Skeletal muscle tissue (tissue), 3 donors: ENCODE measurements at regions not wholly inside any gene's neighbourhood (a gene's known extent, or its start where the extent isn't known, plus 50 kb on each side); places are given as distances from the start of the nearest gene placed in this dataset.

Experiments used
- H3K27ac ChIP-seq: one replicate; pipeline ENCODE4 v1.7.0; 2013; ENCODE audit warnings: mild to moderate bottlenecking, low read depth, low read length, inconsistent platforms
- H3K27me3 ChIP-seq, 3 donors: one replicate each; pipeline ENCODE4 v1.7.0; 2013; ENCODE audit warnings: low read length in 3 of 3; ENCODE audit not compliant: control insufficient read depth in 3 of 3, insufficient read depth in 3 of 3
- H3K36me3 ChIP-seq, 3 donors: one replicate each; pipeline ENCODE4 v1.7.0; 2013; ENCODE audit warnings: low read length in 3 of 3; ENCODE audit not compliant: control insufficient read depth in 3 of 3, insufficient read depth in 3 of 3
- H3K4me1 ChIP-seq, 3 donors: one replicate each; pipeline ENCODE4 v1.7.0; 2013; ENCODE audit warnings: low read length in 3 of 3, mild to moderate bottlenecking in 3 of 3; ENCODE audit not compliant: control insufficient read depth in 3 of 3, insufficient read depth in 3 of 3
- H3K4me3 ChIP-seq, 3 donors: one replicate each; pipeline ENCODE4 v1.7.0; 2013; ENCODE audit warnings: low read length in 3 of 3
- H3K9ac ChIP-seq, 3 donors: one replicate each; pipeline ENCODE4 v1.7.0; 2013; ENCODE audit warnings: low read length in 3 of 3, mild to moderate bottlenecking in 3 of 3, moderate library complexity in 2 of 3, low read depth in 1 of 3
- H3K9me3 ChIP-seq, 3 donors: one replicate each; pipeline ENCODE4 v1.7.0; 2013; ENCODE audit warnings: low read length in 3 of 3; ENCODE audit not compliant: control insufficient read depth in 3 of 3
- donor health status: Osteomylitis.

GRCh38 chr2:12971581-12972365 is 255.0 kb downstream of the TRIB2 start:
- Histone ChIP-seq H3K9ac (no peak overlapping the region), H3K36me3 (no peaks in the 10 kb centered on the region), H3K4me1 (no peaks in the 10 kb centered on the region), H3K27me3 (no peaks in the 10 kb centered on the region), H3K4me3 (no peak overlapping the region), H3K27ac (no peak overlapping the region), H3K9me3 (no peaks in the 10 kb centered on the region)

DNA sequence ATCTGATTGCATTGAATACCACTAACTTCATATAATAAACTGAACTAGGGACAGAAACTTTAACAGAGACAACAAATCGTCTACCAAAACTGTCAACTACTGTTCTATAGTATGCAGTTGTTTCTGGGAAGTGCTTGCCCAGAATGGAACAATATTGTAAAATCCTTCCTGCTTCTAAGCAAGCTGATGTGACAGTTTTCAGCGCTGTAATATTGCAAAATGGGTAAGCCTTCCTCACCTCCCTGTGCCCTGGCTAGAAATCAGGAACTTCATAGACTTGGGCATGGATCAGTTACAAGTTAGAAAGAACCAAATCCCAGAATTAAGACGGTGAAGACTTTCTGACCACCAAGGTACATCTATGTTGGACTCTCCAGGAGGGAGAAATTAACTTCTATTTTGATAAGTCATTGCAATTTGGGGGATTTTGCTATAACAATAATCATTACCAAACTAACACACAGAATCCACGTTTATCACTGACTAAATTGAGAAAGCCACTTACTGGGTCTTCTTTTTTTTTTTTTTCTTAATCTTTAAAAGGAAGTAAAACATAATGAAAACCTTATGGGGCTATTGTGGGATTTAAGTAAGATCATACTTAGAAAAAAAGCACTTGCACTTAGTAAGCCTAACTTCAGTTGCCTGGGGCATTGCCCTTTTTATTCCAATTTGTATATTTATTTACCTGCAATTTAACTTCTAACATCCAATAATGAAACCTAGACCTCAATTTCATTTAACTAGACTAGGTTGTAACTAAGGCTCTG is 261.5 kb downstream of the TRIB2 start:
- Histone ChIP-seq H3K27ac (no peak overlapping the region), H3K4me1 (no peaks in the 10 kb centered on the region), H3K9ac (no peak overlapping the region), H3K9me3 (no peaks in the 10 kb centered on the region), H3K4me3 (no peak overlapping the region), H3K27me3 (no peaks in the 10 kb centered on the region), H3K36me3 (no peaks in the 10 kb centered on the region)

DNA sequence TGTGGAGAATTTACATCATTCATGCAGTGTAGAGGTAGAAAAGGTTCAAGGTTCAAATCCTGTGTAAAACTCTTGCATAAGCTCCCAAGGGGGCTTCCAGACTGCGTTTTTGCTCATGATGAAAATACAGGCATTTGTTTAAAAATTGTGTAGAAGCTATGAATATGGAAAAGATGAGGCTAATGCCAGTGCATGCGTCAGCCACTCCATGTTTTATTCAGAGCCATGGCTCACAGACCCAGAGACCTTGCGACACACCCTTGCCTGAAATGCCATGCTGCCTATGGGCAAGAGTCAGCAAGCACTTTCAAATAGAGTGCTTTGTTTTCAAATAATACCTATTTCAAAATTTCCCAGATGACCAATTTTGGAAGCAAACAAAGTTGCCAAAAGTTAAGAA is 262.3 kb downstream of the TRIB2 start:
- H3K4me1 ChIP-seq, result no peaks in the 10 kb centered on the region
- no peaks in the 10 kb centered on the region for H3K36me3 ChIP-seq
- no peak overlapping the region for H3K27ac ChIP-seq
- H3K27me3 ChIP-seq, result no peaks in the 10 kb centered on the region
- no peak overlapping the region for H3K4me3 ChIP-seq
- no peak overlapping the region for H3K9ac ChIP-seq
- no peaks in the 10 kb centered on the region for H3K9me3 ChIP-seq

GRCh38 chr2:12980817-12981216 is 264.1 kb downstream of the TRIB2 start:
- no peaks in the 10 kb centered on the region for H3K9me3 ChIP-seq
- no peaks in the 10 kb centered on the region for H3K36me3 ChIP-seq
- no peak overlapping the region for H3K27ac ChIP-seq
- H3K4me3 ChIP-seq, result no peak overlapping the region
- H3K27me3 ChIP-seq, result no peaks in the 10 kb centered on the region
- no peaks in the 10 kb centered on the region for H3K4me1 ChIP-seq
- no peak overlapping the region for H3K9ac ChIP-seq

- no peak overlapping the region for H3K9ac ChIP-seq
- H3K4me1 ChIP-seq, result no peaks in the 10 kb centered on the region
- H3K4me3 ChIP-seq, result no peak overlapping the region
- no peak overlapping the region for H3K27ac ChIP-seq
- H3K9me3 ChIP-seq, result no peaks in the 10 kb centered on the region
- no peaks in the 10 kb centered on the region for H3K36me3 ChIP-seq
- no peaks in the 10 kb centered on the region for H3K27me3 ChIP-seq
Observed at GRCh38 chr2:12982149-12982584, 265.4 kb downstream of the TRIB2 start.

DNA sequence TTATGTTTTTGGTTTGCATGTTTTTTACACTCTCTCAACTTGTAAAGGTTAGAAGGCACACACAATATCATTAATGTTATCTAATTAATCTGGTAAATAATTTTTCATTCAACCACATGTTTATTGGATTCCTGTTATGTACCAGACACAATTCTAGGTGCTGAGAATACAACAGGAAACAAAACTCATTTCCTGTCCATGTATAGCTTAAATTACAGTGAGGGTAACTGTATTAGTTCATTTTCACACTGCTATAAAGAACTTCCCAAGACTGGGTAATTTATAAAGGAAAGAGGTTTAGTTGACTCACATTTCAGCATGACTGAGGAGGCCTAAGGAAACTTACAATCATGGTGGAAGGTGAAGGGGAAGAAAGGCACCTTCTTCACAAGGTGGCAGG is 270.5 kb downstream of the TRIB2 start:
- Histone ChIP-seq H3K27ac (no peak overlapping the region), H3K4me3 (no peak overlapping the region), H3K4me1 (no peaks in the 10 kb centered on the region), H3K36me3 (no peaks in the 10 kb centered on the region), H3K27me3 (no peaks in the 10 kb centered on the region), H3K9me3 (no peaks in the 10 kb centered on the region), H3K9ac (no peak overlapping the region)

DNA sequence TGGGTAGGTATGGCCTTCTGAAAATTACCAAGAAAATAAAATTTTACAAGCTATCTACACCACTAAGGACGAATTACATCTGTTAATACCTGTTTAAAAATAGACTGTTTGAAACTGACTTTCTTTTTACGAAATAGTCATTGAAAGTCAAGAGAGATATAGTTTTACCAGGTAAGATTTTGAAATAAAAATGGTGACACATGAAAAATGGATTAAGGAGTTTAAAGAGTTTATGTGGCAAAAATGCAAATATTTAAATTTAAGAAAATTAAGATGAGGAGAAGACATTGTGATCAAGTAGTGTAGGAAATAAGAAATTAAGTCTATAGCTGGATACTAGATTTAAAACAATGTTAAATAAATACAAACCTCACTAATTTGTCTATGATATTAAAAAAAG is 271.5 kb downstream of the TRIB2 start:
- no peaks in the 10 kb centered on the region for H3K36me3 ChIP-seq
- H3K4me3 ChIP-seq, result no peak overlapping the region
- no peaks in the 10 kb centered on the region for H3K4me1 ChIP-seq
- no peak overlapping the region for H3K27ac ChIP-seq
- no peaks in the 10 kb centered on the region for H3K9me3 ChIP-seq
- no peaks in the 10 kb centered on the region for H3K27me3 ChIP-seq
- H3K9ac ChIP-seq, result no peak overlapping the region

DNA sequence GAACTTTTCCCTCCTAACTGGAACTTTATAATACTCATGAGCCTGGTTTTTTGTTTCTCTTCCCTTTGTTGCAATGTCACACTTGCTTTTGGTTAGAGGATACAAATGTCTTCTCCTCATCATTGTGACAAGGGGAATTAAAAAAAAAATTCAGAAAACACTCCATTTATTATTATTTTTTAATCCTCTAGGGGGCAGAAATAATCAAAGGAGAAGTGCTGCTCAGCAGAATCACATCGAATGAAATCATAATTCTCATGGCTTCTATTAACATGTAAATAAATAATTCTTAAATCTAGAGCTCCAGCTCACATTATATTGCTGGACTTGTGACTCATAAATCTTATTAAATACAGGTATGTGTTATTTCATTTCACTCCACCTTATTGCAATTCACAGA is 273.8 kb downstream of the TRIB2 start:
- H3K4me3 ChIP-seq, result no peak overlapping the region
- no peaks in the 10 kb centered on the region for H3K9me3 ChIP-seq
- H3K4me1 ChIP-seq, result no peaks in the 10 kb centered on the region
- no peak overlapping the region for H3K27ac ChIP-seq
- H3K27me3 ChIP-seq, result no peaks in the 10 kb centered on the region
- H3K9ac ChIP-seq, result no peak overlapping the region
- H3K36me3 ChIP-seq, result no peaks in the 10 kb centered on the region

DNA sequence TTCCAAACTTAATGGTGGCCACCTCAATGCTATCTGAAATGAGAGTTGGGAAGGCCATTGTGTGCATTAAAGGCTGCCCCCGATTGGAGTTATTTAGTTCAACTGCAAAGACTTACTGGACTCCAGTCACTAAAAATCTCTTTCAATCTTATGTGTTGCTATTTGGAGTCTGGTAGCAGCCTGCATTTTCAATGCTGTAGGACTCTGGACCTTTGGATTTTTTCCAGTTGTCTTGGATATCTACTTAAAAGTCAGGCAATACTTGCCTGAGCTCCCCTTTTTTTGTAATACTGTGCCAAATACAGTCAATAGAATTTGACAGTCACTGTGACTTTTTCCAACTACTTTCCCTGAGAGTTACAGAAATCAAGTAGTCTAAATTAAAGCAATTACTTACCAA is 281.9 kb downstream of the TRIB2 start:
- Histone ChIP-seq H3K27ac (no peak overlapping the region), H3K27me3 (no peaks in the 10 kb centered on the region), H3K9ac (no peak overlapping the region), H3K4me1 (peaks cover 5 to 9% (median 7%) of the 10 kb centered on the region in 3 donors), H3K36me3 (no peaks in the 10 kb centered on the region), H3K4me3 (no peak overlapping the region), H3K9me3 (no peaks in the 10 kb centered on the region)

DNA sequence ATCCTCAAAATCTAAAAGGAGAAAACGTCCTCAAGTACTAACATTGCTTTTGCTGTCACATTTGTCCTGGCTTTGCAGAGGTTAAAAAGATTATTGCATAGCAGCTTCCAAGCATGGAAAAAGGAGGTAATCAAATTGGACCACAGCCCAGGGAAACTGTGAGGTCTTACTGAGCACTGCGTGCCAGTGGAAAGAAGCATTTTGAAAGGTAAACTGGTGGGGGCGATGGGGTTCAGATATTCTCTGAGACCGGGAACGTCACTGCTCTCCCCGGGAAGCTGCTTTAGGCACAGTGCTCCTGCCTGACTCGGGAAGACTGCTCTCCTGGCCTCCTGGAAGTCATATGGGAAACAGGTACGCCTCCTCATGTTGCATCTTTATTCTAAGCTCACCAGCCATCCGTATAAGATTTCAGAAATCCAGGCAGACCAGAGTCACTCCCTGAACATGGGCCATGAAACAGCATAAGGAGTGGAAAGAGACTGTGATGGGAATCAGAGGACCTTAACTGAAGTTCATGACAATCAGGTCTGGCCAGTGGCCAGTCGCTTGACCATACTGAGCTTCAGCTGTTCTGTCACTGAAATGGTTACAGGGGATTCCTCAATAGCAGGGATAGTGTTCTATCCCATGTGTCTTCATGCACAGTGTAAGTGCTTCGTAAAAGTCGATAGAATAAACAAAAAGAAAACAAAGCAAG is 284.1 kb downstream of the TRIB2 start:
- peak overlapping the region; percentile 17 to 50 (median 21) for H3K4me3 ChIP-seq
- no peaks in the 10 kb centered on the region for H3K36me3 ChIP-seq
- H3K4me1 ChIP-seq, result peaks cover 5 to 9% (median 7%) of the 10 kb centered on the region in 3 donors
- peak overlapping the region in 1 of 3 donors; percentile 19 for H3K9ac ChIP-seq
- no peak overlapping the region for H3K27ac ChIP-seq
- H3K27me3 ChIP-seq, result no peaks in the 10 kb centered on the region
- H3K9me3 ChIP-seq, result no peaks in the 10 kb centered on the region
